Esophagus (tissue), 2 donors: ENCODE measurements at regions not wholly inside any gene's neighbourhood (a gene's known extent, or its start where the extent isn't known, plus 50 kb on each side); places are given as distances from the start of the nearest gene placed in this dataset.

Source experiments
- H3K27ac ChIP-seq, 2 donors: one replicate each; pipeline ENCODE4 v1.5.1; 2013; ENCODE audit warnings: low read depth in 2 of 2, mild to moderate bottlenecking in 2 of 2, inconsistent platforms in 1 of 2, low read length in 1 of 2, moderate library complexity in 1 of 2
- H3K27me3 ChIP-seq, 2 donors: one replicate each; pipeline ENCODE4 v1.6.1; 2013; ENCODE audit warnings: low read length in 2 of 2, control low read depth in 1 of 2, mild to moderate bottlenecking in 1 of 2; ENCODE audit not compliant: insufficient read depth in 2 of 2, control insufficient read depth in 1 of 2
- H3K36me3 ChIP-seq, 2 donors: one replicate each; pipeline ENCODE4 v1.6.1; 2013; ENCODE audit warnings: low read length in 1 of 2; ENCODE audit not compliant: control insufficient read depth in 2 of 2, insufficient read depth in 2 of 2
- H3K4me1 ChIP-seq, 2 donors: one replicate each; pipeline ENCODE4 v1.6.1; 2013; ENCODE audit warnings: low read length in 1 of 2; ENCODE audit not compliant: control insufficient read depth in 2 of 2, insufficient read depth in 2 of 2
- H3K4me3 ChIP-seq, 2 donors: one replicate each; pipeline ENCODE4 v1.5.1; 2013; ENCODE audit warnings: low read length in 2 of 2, mild to moderate bottlenecking in 2 of 2, low read depth in 1 of 2, moderate library complexity in 1 of 2
- H3K9me3 ChIP-seq, 2 donors: one replicate each; pipeline ENCODE4 v1.6.1; 2013; ENCODE audit warnings: mild to moderate bottlenecking in 2 of 2, low read depth in 1 of 2, low read length in 1 of 2, moderate library complexity in 1 of 2; ENCODE audit not compliant: control insufficient read depth in 2 of 2, insufficient read depth in 1 of 2
- WGBS, 2 donors: extraction: QIAGEN DNeasy Blood & Tissue Kit; methylation state at CpG; one replicate each; pipeline ENCODE4 v1.1.7; 2013; 5-methylcytosine and 5-hydroxymethylcytosine counted together
- donor health status: healthy with polysubstance abuse.
- donor health status: Bipolar disorder and iron deficiency.

DNA sequence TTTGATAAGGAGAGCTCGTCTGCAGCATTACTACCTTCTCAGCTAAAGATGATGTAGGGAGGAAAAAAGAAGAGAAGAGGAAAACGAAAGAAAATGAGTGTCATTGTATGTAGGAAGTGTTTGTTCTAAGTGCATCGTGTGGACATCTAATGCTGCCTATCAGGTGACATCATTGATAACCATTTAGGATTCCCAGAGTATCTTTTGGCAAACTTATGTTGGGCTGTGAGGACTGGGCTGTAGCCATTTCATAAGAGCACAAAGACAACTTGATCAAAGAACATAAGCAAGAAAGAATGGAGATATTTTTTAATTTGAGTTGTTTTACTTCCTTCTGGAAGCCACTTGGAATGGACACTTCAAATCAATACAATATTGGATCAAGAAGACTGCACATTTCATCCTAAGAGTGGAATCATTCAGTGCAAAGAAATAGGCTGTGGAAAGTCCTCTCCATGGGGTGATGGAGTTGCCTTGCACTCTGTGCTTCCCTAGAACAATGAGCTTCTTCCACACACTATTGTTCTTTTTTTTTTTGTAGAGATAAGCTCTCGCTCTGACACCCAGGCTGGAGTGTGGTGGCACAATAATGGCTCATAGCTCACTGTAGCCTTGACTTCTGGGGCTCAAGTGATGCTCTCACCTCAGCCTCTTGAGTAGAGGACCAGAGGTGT is 52.4 kb upstream of the UBL3 start:
- Histone ChIP-seq H3K27me3 (no peaks in the 10 kb centered on the region), H3K4me1 (no peaks in the 10 kb centered on the region), H3K9me3 (no peaks in the 10 kb centered on the region), H3K27ac (no peak overlapping the region), H3K4me3 (no peak overlapping the region), H3K36me3 (no peaks in the 10 kb centered on the region)
- WGBS, 2 donors: 47% methylated on average over 4 of the region's 4 CpGs

DNA sequence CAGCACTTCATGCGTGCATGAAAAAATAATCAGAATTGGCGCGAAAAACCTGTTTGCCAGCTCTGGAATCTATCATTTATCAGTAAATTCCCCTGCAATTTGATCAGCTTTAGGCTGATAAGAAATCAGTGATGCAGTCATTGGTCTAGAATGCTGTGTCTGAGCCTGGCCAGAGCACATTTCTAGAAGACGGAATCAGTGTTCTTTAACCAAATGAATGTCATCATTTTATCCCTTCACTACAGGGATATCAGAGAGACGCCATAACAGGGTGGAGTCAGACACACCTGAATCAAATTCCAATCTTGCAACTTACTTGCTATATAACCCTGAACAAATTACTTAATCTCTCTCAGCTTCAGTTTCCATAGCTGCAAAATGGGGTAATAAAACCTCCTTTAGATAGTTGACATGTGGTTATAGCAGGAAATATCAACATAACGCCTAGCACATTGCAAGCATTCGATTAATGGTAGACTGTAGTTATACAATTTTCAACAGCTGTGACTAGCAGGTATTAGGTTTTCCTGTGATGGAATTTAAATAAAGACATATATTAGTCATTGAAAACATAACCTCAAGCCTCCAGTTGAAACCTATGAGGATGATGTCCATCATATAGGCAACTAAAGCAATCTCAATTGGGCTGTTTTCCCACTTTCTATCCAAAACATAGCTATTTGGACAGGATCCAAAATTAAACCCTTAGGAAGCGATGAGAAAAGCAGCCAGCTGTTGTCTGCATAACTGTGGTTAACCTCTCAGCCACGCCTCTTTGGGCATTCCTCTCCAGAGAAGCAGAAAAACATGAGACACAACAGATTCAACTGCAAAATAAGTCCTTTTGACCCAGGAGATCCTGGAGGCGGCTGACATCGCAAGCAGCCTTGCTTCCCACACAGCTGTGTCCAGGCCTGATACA is 51.6 kb upstream of the UBL3 start:
- no peaks in the 10 kb centered on the region for H3K27me3 ChIP-seq
- no peaks in the 10 kb centered on the region for H3K9me3 ChIP-seq
- H3K4me1 ChIP-seq: no peaks in the 10 kb centered on the region
- H3K27ac ChIP-seq: no peak overlapping the region
- no peaks in the 10 kb centered on the region for H3K36me3 ChIP-seq
- no peak overlapping the region for H3K4me3 ChIP-seq
- WGBS, 2 donors: 45 to 54% methylated on average over 11 of the region's 11 CpGs
